Stomach (tissue), 8 donors: ENCODE measurements at regions not wholly inside any gene's neighbourhood (a gene's known extent, or its start where the extent isn't known, plus 50 kb on each side); places are given as distances from the start of the nearest gene placed in this dataset.

Source experiments
- DNase-seq, 2 donors: peaks; one replicate each; pipeline versions ENCODE4 v3.0.0 to v3.0.0-alpha.2; 2013 to 2019
- H3K27ac ChIP-seq, 5 donors: fragments of 200-600 bp in 4 of 5; sonication (generic) in 4 of 5; one replicate each; pipeline ENCODE4 v1.5.1; 2013 to 2019; ENCODE audit warnings: mild to moderate bottlenecking in 1 of 5, moderate library complexity in 1 of 5
- H3K27me3 ChIP-seq, 3 donors: fragments of 200-600 bp; sonication (generic); one replicate each; pipeline ENCODE4 v1.5.1; 2017 to 2019; ENCODE audit warnings: mixed run types in 1 of 3
- H3K36me3 ChIP-seq, 4 donors: fragments of 200-600 bp; sonication (generic); 1 replicate in 3 of 4; 2 replicates in 1 of 4; pipeline ENCODE4 v1.5.1; 2016 to 2019
- H3K4me1 ChIP-seq, 4 donors: fragments of 200-600 bp; sonication (generic); one replicate each; pipeline ENCODE4 v1.5.1; 2016 to 2019
- H3K4me3 ChIP-seq, 4 donors: fragments of 200-600 bp; sonication (generic) in 3 of 4; one replicate each; pipeline ENCODE4 v1.5.1; 2016 to 2019; ENCODE audit warnings: mild to moderate bottlenecking in 1 of 4
- H3K9me3 ChIP-seq, 4 donors: fragments of 200-600 bp; sonication (generic); one replicate each; pipeline ENCODE4 v1.5.1; 2016 to 2019
- EP300 ChIP-seq: sonication (generic); formaldehyde crosslinking; IDR thresholded peaks from one replicate; pipeline ENCODE4 v1.6.1; 2017; ENCODE audit warnings: antibody characterized with exemption
- POLR2A ChIP-seq, 4 donors: fragments of 450-650 bp; IDR thresholded peaks; one replicate each; pipeline ENCODE4 v1.6.1; 2016; ENCODE audit warnings: antibody characterized with exemption in 4 of 4, control low read depth in 2 of 4, mild to moderate bottlenecking in 1 of 4, moderate library complexity in 1 of 4
- POLR2AphosphoS5 ChIP-seq, 3 donors: sonication (generic); formaldehyde crosslinking; IDR thresholded peaks; one replicate each; pipeline ENCODE4 v1.6.1; 2016; ENCODE audit warnings: antibody characterized with exemption in 3 of 3
- WGBS, 5 donors: extraction: QIAGEN DNeasy Blood & Tissue Kit in 3 of 5; methylation state at CpG; one replicate each; pipeline versions ENCODE4 v1.1.5 to v1.1.7; 2013 to 2018; 5-methylcytosine and 5-hydroxymethylcytosine counted together
- intact Hi-C: fragments of 100-400 bp; cut with DNase I; formaldehyde crosslinking; loops from one replicate; pipeline ENCODE4 v1.15.1; 2023; ENCODE audit warnings: low total_unique reads
- TF ChIP-seq, protein P1 (sequence below), 7 experiments: fragments of 450-650 bp in 4 of 7; fragments of 200-600 bp in 3 of 7; sonication (generic) in 3 of 7; IDR thresholded peaks; one replicate each; pipeline ENCODE4 v1.5.1; 2016 to 2019; ENCODE audit warnings: antibody characterized with exemption in 7 of 7, control low read depth in 2 of 7, mild to moderate bottlenecking in 1 of 7
- donor health status: healthy with polysubstance abuse.
- donor health status: Bipolar disorder and iron deficiency.
- donor health status: healthy.

- no peak for DNase-seq
- H3K4me1 ChIP-seq, result peaks cover 0 to 9% (median 0%) of the 10 kb centered on the region in 4 donors
- intact Hi-C loops, result no loop called here
Measured at GRCh38 chr12:115137812-115138521, 454.0 kb upstream of the TBX3 start.

GRCh38 chr12:115135800-115136211 is 451.8 kb upstream of the TBX3 start:
- peaks cover 0 to 9% (median 0%) of the 10 kb centered on the region in 4 donors for H3K4me1 ChIP-seq
- WGBS, 5 donors, result 28 to 51% (median 43%) methylated on average over 7 to 8 of the region's 8 CpGs
- H3K9me3 ChIP-seq, result peaks cover 0 to 4% (median 0%) of the 10 kb centered on the region in 4 donors
- intact Hi-C loops, result no loop called here
- TF ChIP-seq POLR2A (IDR thresholded peaks at IDR 0.05), result no peak
- TF ChIP-seq, protein P1, sequence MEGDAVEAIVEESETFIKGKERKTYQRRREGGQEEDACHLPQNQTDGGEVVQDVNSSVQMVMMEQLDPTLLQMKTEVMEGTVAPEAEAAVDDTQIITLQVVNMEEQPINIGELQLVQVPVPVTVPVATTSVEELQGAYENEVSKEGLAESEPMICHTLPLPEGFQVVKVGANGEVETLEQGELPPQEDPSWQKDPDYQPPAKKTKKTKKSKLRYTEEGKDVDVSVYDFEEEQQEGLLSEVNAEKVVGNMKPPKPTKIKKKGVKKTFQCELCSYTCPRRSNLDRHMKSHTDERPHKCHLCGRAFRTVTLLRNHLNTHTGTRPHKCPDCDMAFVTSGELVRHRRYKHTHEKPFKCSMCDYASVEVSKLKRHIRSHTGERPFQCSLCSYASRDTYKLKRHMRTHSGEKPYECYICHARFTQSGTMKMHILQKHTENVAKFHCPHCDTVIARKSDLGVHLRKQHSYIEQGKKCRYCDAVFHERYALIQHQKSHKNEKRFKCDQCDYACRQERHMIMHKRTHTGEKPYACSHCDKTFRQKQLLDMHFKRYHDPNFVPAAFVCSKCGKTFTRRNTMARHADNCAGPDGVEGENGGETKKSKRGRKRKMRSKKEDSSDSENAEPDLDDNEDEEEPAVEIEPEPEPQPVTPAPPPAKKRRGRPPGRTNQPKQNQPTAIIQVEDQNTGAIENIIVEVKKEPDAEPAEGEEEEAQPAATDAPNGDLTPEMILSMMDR (IDR thresholded peaks at IDR 0.05), result no peak
- TF ChIP-seq POLR2AphosphoS5 (IDR thresholded peaks at IDR 0.05), result no peak
- no peak for TF ChIP-seq EP300
- H3K27me3 ChIP-seq, result no peaks in the 10 kb centered on the region
- no peaks in the 10 kb centered on the region for H3K36me3 ChIP-seq
- DNase-seq, result peak in 1 of 2 donors; percentile 70
- H3K4me3 ChIP-seq, result no peak overlapping the region
- peak overlapping the region in 1 of 5 donors; percentile 16 for H3K27ac ChIP-seq

More at GRCh38 chr12:115137812-115138521, 454.0 kb upstream of the TBX3 start:
- no peak overlapping the region for H3K27ac ChIP-seq
- no peaks in the 10 kb centered on the region for H3K27me3 ChIP-seq
- TF ChIP-seq POLR2A (IDR thresholded peaks at IDR 0.05), result no peak
- TF ChIP-seq, protein P1 (IDR thresholded peaks at IDR 0.05), result no peak
- no peak for TF ChIP-seq EP300
- no peak for TF ChIP-seq POLR2AphosphoS5 (IDR thresholded peaks at IDR 0.05)
- H3K36me3 ChIP-seq, result no peaks in the 10 kb centered on the region
- WGBS, 5 donors, result 85 to 92% (median 90%) methylated on average over 12 of the region's 12 CpGs
- no peak overlapping the region for H3K4me3 ChIP-seq
- peaks cover 0 to 4% (median 0%) of the 10 kb centered on the region in 4 donors for H3K9me3 ChIP-seq

GRCh38 chr12:115134298-115134697 is 450.3 kb upstream of the TBX3 start:
- TF ChIP-seq POLR2A (IDR thresholded peaks at IDR 0.05), result no peak
- TF ChIP-seq POLR2AphosphoS5 (IDR thresholded peaks at IDR 0.05), result no peak
- no peak for TF ChIP-seq EP300
- TF ChIP-seq, protein P1 (IDR thresholded peaks at IDR 0.05), result no peak
- Histone ChIP-seq H3K27me3 (no peaks in the 10 kb centered on the region), H3K9me3 (peaks cover 0 to 4% (median 0%) of the 10 kb centered on the region in 4 donors), H3K4me3 (no peak overlapping the region), H3K36me3 (no peaks in the 10 kb centered on the region), H3K4me1 (peaks cover 0 to 16% (median 6%) of the 10 kb centered on the region in 4 donors), H3K27ac (no peak overlapping the region)
- DNase-seq, result no peak
- 81 to 88% (median 83%) methylated on average over 1 of the region's 1 CpG for WGBS, 5 donors
- intact Hi-C loops, result no loop called here

GRCh38 chr12:115132905-115133304 is 448.9 kb upstream of the TBX3 start:
- Histone ChIP-seq H3K27me3 (no peaks in the 10 kb centered on the region), H3K9me3 (peaks cover 0 to 4% (median 0%) of the 10 kb centered on the region in 4 donors), H3K36me3 (no peaks in the 10 kb centered on the region), H3K4me1 (peaks cover 0 to 16% (median 6%) of the 10 kb centered on the region in 4 donors), H3K27ac (no peak overlapping the region), H3K4me3 (no peak overlapping the region)
- intact Hi-C loops, result no loop called here
- TF ChIP-seq, protein P1 (IDR thresholded peaks at IDR 0.05), result no peak
- TF ChIP-seq POLR2A (IDR thresholded peaks at IDR 0.05) (no peak), POLR2AphosphoS5 (IDR thresholded peaks at IDR 0.05) (no peak), EP300 (no peak)
- DNase-seq, result no peak
- 85 to 92% (median 87%) methylated on average over 3 of the region's 3 CpGs for WGBS, 5 donors
